Neuronal stem cell (in vitro differentiated cells): ENCODE measurements at regions not wholly inside any gene's neighbourhood (a gene's known extent, or its start where the extent isn't known, plus 50 kb on each side); places are given as distances from the start of the nearest gene placed in this dataset.

Source experiments
- DNase-seq: peaks from one replicate; pipeline ENCODE4 v3.0.0-alpha.2; 2013; ENCODE audit warnings: low spot score
- H2AFZ ChIP-seq: one replicate; pipeline ENCODE4 v1.6.1; 2013; ENCODE audit warnings: mild to moderate bottlenecking, low read length, inconsistent platforms
- H2AK5ac ChIP-seq: 2 replicates; pipeline ENCODE4 v1.6.1; 2013; ENCODE audit warnings: low read depth, mild to moderate bottlenecking, inconsistent platforms, low read length, moderate library complexity, mixed read lengths
- H2BK120ac ChIP-seq: 2 replicates; pipeline ENCODE4 v1.6.1; 2013; ENCODE audit warnings: low read depth, mild to moderate bottlenecking, inconsistent platforms, low read length, moderate library complexity, mixed read lengths
- H2BK12ac ChIP-seq: one replicate; pipeline ENCODE4 v1.6.1; 2013; ENCODE audit warnings: low read length, inconsistent platforms
- H2BK15ac ChIP-seq: 2 replicates; pipeline ENCODE4 v1.6.1; 2013; ENCODE audit warnings: mild to moderate bottlenecking, low read length, inconsistent platforms, mixed read lengths
- H2BK5ac ChIP-seq: one replicate; pipeline ENCODE4 v1.6.1; 2013; ENCODE audit warnings: inconsistent platforms, mild to moderate bottlenecking, low read length, moderate library complexity
- H3K14ac ChIP-seq: one replicate; pipeline ENCODE4 v1.6.1; 2013; ENCODE audit warnings: low read length, inconsistent platforms
- H3K18ac ChIP-seq: 2 replicates; pipeline ENCODE4 v1.6.1; 2013; ENCODE audit warnings: low read length, inconsistent platforms
- H3K23ac ChIP-seq: 2 replicates; pipeline ENCODE4 v1.6.1; 2013; ENCODE audit warnings: low read depth, mild to moderate bottlenecking, mixed read lengths, low read length, inconsistent platforms; ENCODE audit not compliant: poor library complexity
- H3K27ac ChIP-seq: replicated peaks from 3 replicates; pipeline ENCODE4 v1.5.1; 2013; ENCODE audit warnings: low read length, inconsistent platforms
- H3K27me3 ChIP-seq, 3 experiments: 2 replicates each; pipeline ENCODE4 v1.6.1; 2013; ENCODE audit warnings: low read length in 3 of 3, mild to moderate bottlenecking in 2 of 3, inconsistent platforms in 1 of 3, low read depth in 1 of 3, mixed read lengths in 1 of 3, moderate library complexity in 1 of 3; ENCODE audit not compliant: control insufficient read depth in 3 of 3, insufficient read depth in 3 of 3
- H3K36me3 ChIP-seq, 2 donors: replicated peaks in 1 of 2; 2 replicates each; pipeline ENCODE4 v1.6.1; 2013; ENCODE audit warnings: low read length in 2 of 2; ENCODE audit not compliant: control insufficient read depth in 2 of 2, insufficient read depth in 2 of 2
- H3K4ac ChIP-seq: 2 replicates; pipeline ENCODE4 v1.6.1; 2013; ENCODE audit warnings: inconsistent platforms, mild to moderate bottlenecking, low read length, moderate library complexity
- H3K4me1 ChIP-seq, 2 donors: 1 replicate in 1 of 2; 2 replicates in 1 of 2; pipeline ENCODE4 v1.6.1; 2013; ENCODE audit warnings: low read length in 2 of 2, low read depth in 1 of 2; ENCODE audit not compliant: control insufficient read depth in 2 of 2, insufficient read depth in 1 of 2
- H3K4me2 ChIP-seq: one replicate; pipeline ENCODE4 v1.6.1; 2013; ENCODE audit warnings: mild to moderate bottlenecking, low read length, inconsistent platforms; ENCODE audit not compliant: insufficient read depth, poor library complexity, severe bottlenecking
- H3K4me3 ChIP-seq, 2 donors: 2 replicates each; pipeline ENCODE4 v1.5.1; 2013; ENCODE audit warnings: low read length in 2 of 2, mild to moderate bottlenecking in 2 of 2, inconsistent platforms in 1 of 2, moderate library complexity in 1 of 2
- H3K79me1 ChIP-seq: one replicate; pipeline ENCODE4 v1.6.1; 2013; ENCODE audit warnings: low read depth, mild to moderate bottlenecking, inconsistent platforms, low read length, moderate library complexity
- H3K9ac ChIP-seq: one replicate; pipeline ENCODE4 v1.6.1; 2013; ENCODE audit warnings: mild to moderate bottlenecking, low read depth, low read length, inconsistent platforms; ENCODE audit not compliant: poor library complexity
- H3K9me3 ChIP-seq, 2 donors: replicated peaks in 1 of 2; 2 replicates each; pipeline versions ENCODE3 to v1.6.1; 2013; ENCODE audit warnings: low read length in 2 of 2, mild to moderate bottlenecking in 2 of 2, inconsistent platforms in 1 of 2, low read depth in 1 of 2, mixed read lengths in 1 of 2, moderate library complexity in 1 of 2; ENCODE audit not compliant: control insufficient read depth in 2 of 2, insufficient read depth in 1 of 2
- H4K8ac ChIP-seq: one replicate; pipeline ENCODE4 v1.6.1; 2013; ENCODE audit warnings: low read depth, mild to moderate bottlenecking, inconsistent platforms, low read length, moderate library complexity
- H4K91ac ChIP-seq: one replicate; pipeline ENCODE4 v1.6.1; 2013; ENCODE audit warnings: low read length, low read depth, mild to moderate bottlenecking, inconsistent platforms; ENCODE audit not compliant: poor library complexity
- WGBS, 2 donors: extraction: QIAGEN DNeasy Blood & Tissue Kit; methylation state at CpG; one replicate each; pipeline ENCODE4 v1.1.7; 2013; ENCODE audit warnings: missing lambda C conversion rate in 2 of 2, mixed read lengths in 1 of 2; ENCODE audit not compliant: insufficient read length in 2 of 2, insufficient replicate concordance in 1 of 2; ENCODE audit errors: extremely low coverage in 2 of 2; 5-methylcytosine and 5-hydroxymethylcytosine counted together

DNA sequence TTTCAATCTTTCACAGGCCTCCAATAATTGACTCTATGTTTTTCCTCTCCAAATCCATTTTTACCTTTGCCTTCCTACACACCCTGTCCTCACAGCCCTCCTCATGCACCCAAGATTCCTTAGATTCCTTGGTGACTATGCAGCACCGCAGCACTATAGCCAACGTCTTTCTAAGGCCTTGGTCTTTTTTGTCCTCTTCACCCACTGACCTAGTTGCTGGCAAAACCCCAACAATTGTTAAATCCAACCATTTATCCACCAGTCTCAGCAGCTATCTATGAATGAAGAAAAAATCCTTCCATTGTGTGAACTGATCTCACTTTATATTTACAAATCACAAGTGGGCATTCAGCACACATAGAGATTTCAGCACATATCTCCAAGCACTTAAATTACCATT lies 203.9 kb downstream of the VGLL3 start:
- Histone ChIP-seq H4K91ac (no peak overlapping the region), H3K4me1 (peaks cover 0 to 2% of the 10 kb centered on the region in 2 donors), H3K9ac (no peak overlapping the region), H3K4me2 (no peak overlapping the region), H3K27me3 (no peaks in the 10 kb centered on the region), H3K18ac (no peak overlapping the region), H2BK5ac (no peak overlapping the region), H3K4me3 (no peak overlapping the region), H3K9me3 (no peaks in the 10 kb centered on the region), H2AFZ (no peak overlapping the region), H3K14ac (no peak overlapping the region), H2BK12ac (no peak overlapping the region), H2BK120ac (no peak overlapping the region), H3K36me3 (no peaks in the 10 kb centered on the region), H3K27ac (no peak overlapping the region), H4K8ac (no peak overlapping the region), H3K79me1 (no peaks in the 10 kb centered on the region), H2AK5ac (no peak overlapping the region), H2BK15ac (no peak overlapping the region), H3K23ac (no peak overlapping the region), H3K4ac (no peak overlapping the region)
- no peak for DNase-seq
- WGBS, 2 donors, result no CpG with 5 or more reads among the region's 2 CpGs

DNA sequence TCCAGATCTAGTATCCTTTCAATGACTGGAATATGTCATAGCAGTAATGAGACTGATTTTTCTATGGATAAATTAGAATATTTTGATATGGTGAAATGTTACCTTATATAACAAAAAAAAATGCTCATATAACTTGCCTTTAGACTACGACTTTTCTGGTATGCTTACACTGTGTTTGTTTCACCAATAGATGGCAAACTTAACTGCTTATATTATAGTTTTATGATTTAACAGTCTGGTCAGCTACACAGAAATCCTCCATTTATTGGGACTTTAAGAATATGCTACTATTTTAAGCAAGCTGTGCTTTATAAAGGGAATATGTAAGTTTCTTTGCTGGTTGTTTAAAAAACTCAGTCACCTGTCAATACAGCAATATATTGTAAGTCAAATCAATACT lies 205.6 kb downstream of the VGLL3 start:
- no peaks in the 10 kb centered on the region for H3K36me3 ChIP-seq
- no peak overlapping the region for H2BK5ac ChIP-seq
- no peak overlapping the region for H3K4me2 ChIP-seq
- H2BK12ac ChIP-seq, result no peak overlapping the region
- no peaks in the 10 kb centered on the region for H3K27me3 ChIP-seq
- H3K9ac ChIP-seq, result no peak overlapping the region
- no peak overlapping the region for H2AK5ac ChIP-seq
- no peak overlapping the region for H2BK120ac ChIP-seq
- DNase-seq, result no peak
- no peak overlapping the region for H3K27ac ChIP-seq
- no peaks in the 10 kb centered on the region for H3K79me1 ChIP-seq
- no peak overlapping the region for H3K23ac ChIP-seq
- no peak overlapping the region for H4K91ac ChIP-seq
- no peak overlapping the region for H2BK15ac ChIP-seq
- H2AFZ ChIP-seq, result no peak overlapping the region
- no CpG with 5 or more reads among the region's 1 CpG for WGBS, 2 donors
- peaks cover 0 to 2% of the 10 kb centered on the region in 2 donors for H3K4me1 ChIP-seq
- H3K9me3 ChIP-seq, result no peaks in the 10 kb centered on the region
- no peak overlapping the region for H3K4me3 ChIP-seq
- H3K4ac ChIP-seq, result no peak overlapping the region
- no peak overlapping the region for H3K14ac ChIP-seq
- H4K8ac ChIP-seq, result no peak overlapping the region
- no peak overlapping the region for H3K18ac ChIP-seq

DNA sequence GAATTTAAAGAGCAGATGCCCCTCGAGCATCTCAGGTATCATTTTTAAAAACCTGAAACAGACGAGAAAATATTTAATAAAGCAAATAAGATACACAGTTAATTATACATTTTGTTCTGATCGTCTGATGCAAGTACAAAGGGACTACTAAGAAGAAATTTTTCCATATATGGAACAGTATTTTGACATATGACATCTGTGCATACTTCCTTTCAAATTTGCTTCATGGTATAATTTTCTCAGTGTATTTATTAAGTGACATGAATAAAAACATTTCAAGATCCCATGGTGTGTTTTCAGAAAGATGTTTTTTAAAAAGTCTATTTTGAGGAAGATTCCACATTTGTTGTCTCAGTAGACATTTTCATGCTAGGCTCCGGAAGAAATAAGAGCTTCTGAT lies 208.1 kb downstream of the VGLL3 start:
- Histone ChIP-seq H2AK5ac (no peak overlapping the region), H3K36me3 (no peaks in the 10 kb centered on the region), H3K9me3 (peaks cover 0 to 2% of the 10 kb centered on the region in 2 donors), H4K8ac (no peak overlapping the region), H3K27me3 (no peaks in the 10 kb centered on the region), H3K27ac (no peak overlapping the region), H3K79me1 (no peaks in the 10 kb centered on the region), H3K4me2 (no peak overlapping the region), H2BK15ac (no peak overlapping the region), H3K14ac (no peak overlapping the region), H4K91ac (no peak overlapping the region), H3K4ac (no peak overlapping the region), H2BK12ac (no peak overlapping the region), H2BK120ac (no peak overlapping the region), H3K18ac (no peak overlapping the region), H3K9ac (no peak overlapping the region), H3K23ac (no peak overlapping the region), H2AFZ (no peak overlapping the region), H3K4me1 (peaks cover 0 to 2% of the 10 kb centered on the region in 2 donors), H2BK5ac (no peak overlapping the region), H3K4me3 (no peak overlapping the region)
- DNase-seq, result no peak
- WGBS, 2 donors, result no CpG with 5 or more reads among the region's 4 CpGs

DNA sequence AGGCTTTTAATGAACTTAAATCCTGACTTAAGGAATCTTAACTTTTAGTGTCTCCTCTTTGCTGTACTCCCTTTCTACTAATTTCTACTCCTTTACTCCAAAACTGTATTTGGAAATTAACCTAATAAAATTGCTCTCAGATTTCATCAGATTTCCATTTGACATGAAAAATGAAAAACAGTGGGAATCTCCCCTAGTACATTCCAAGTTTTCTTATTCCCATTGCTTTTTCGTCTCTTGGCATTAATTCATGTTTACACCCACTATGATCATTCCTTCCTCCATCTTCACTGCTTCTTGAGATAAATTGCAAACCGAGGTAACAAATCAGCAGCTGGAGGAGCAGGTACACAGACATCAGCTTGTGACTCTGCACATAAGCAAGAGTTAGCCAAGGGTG lies 208.7 kb downstream of the VGLL3 start:
- Histone ChIP-seq H2AK5ac (no peak overlapping the region), H3K36me3 (no peaks in the 10 kb centered on the region), H4K8ac (no peak overlapping the region), H2BK12ac (no peak overlapping the region), H2BK15ac (no peak overlapping the region), H3K4me3 (no peak overlapping the region), H2BK120ac (no peak overlapping the region), H4K91ac (no peak overlapping the region), H2BK5ac (no peak overlapping the region), H3K79me1 (no peaks in the 10 kb centered on the region), H3K14ac (no peak overlapping the region), H2AFZ (no peak overlapping the region), H3K9ac (no peak overlapping the region), H3K27ac (no peak overlapping the region), H3K23ac (no peak overlapping the region), H3K4ac (no peak overlapping the region), H3K4me1 (peaks cover 0 to 2% of the 10 kb centered on the region in 2 donors), H3K9me3 (peaks cover 0 to 2% of the 10 kb centered on the region in 2 donors), H3K27me3 (no peaks in the 10 kb centered on the region), H3K4me2 (no peak overlapping the region), H3K18ac (no peak overlapping the region)
- DNase-seq, result no peak
- WGBS, 2 donors, result no CpG with 5 or more reads among the region's 2 CpGs
